K562 (cell line): ENCODE measurements at regions not wholly inside any gene's neighbourhood (a gene's known extent, or its start where the extent isn't known, plus 50 kb on each side); places are given as distances from the start of the nearest gene placed in this dataset.

Experiments
- ATAC-seq: fragments of 200-7000 bp; cut with Tn5 transposase; 3 replicates; pipeline ENCODE4 v1.9.1; 2020; ENCODE audit warnings: moderate library complexity
- BruUV-seq: library from RNA; stranded (reverse); fragments of 400-500 nt; replicated peaks from 2 replicates; lab custom pipeline; 2021; lab: Mats Ljungman, UMichigan
- CTCF ChIA-PET: fragments of 300-600 bp; formaldehyde crosslinking; extraction: SDS; loops from one replicate; lab custom pipeline; 2021; ENCODE audit warnings: low intra/inter-chr PET ratio; lab: Yijun Ruan, JAX
- POLR2A ChIA-PET: fragments of 300-600, 350-650 bp; sonication (Branson Sonifier 250); formaldehyde crosslinking; extraction: SDS; loops from one replicate; lab custom pipeline; 2021; ENCODE audit warnings: antibody characterized with exemption, inconsistent platforms; lab: Yijun Ruan, JAX
- DNase-seq, 4 experiments: peaks; one replicate each; pipeline versions ENCODE4 v3.0.0 to v3.0.0-alpha.2; 2011 to 2018; ENCODE audit warnings: low spot score in 3 of 4, mixed read lengths in 3 of 4; ENCODE audit errors: extremely low read depth in 1 of 4
- FAIRE-seq: peaks from 2 replicates; lab custom pipeline; 2011; peaks lifted over from hg19 to GRCh38; lab: Jason Lieb, UNC
- H2AFZ ChIP-seq: 2 replicates; pipeline ENCODE4 v1.6.0; 2011; ENCODE audit warnings: low read depth, low read length, control low read depth, inconsistent platforms
- H3K27ac ChIP-seq: fragments of 200-600 bp; 3 replicates; pipeline ENCODE4 v1.8.0; 2011; ENCODE audit warnings: low read depth, mild to moderate bottlenecking, control low read depth, inconsistent platforms, low read length, moderate library complexity, mixed read lengths; ENCODE audit errors: extremely low read depth
- H3K27me3 ChIP-seq, 2 experiments: fragments of 300-600 bp in 1 of 2; 2 replicates in 1 of 2; 3 replicates in 1 of 2; pipeline versions ENCODE4 v1.6.0 to v1.8.0; 2011; ENCODE audit warnings: inconsistent platforms in 2 of 2, low read length in 2 of 2, mild to moderate bottlenecking in 1 of 2, mixed read lengths in 1 of 2, moderate library complexity in 1 of 2; ENCODE audit not compliant: control insufficient read depth in 2 of 2, insufficient read depth in 2 of 2
- H3K36me3 ChIP-seq: fragments of 300-600 bp; 3 replicates; pipeline ENCODE4 v1.8.0; 2011; ENCODE audit warnings: mild to moderate bottlenecking, low read length, inconsistent platforms; ENCODE audit not compliant: control insufficient read depth, insufficient read depth
- H3K4me1 ChIP-seq, 2 experiments: fragments of 200-600 bp in 1 of 2; replicated peaks in 1 of 2; 2 replicates in 1 of 2; 3 replicates in 1 of 2; pipeline versions ENCODE4 v1.5.1 to v1.8.0; 2011; ENCODE audit warnings: inconsistent platforms in 2 of 2, low read length in 2 of 2, mild to moderate bottlenecking in 1 of 2, mixed read lengths in 1 of 2, moderate library complexity in 1 of 2; ENCODE audit not compliant: control insufficient read depth in 2 of 2, insufficient read depth in 2 of 2
- H3K4me2 ChIP-seq: 2 replicates; pipeline ENCODE4 v1.6.1; 2011; ENCODE audit warnings: low read length, control low read depth, inconsistent platforms, mixed read lengths; ENCODE audit not compliant: insufficient read depth
- H3K4me3 ChIP-seq: fragments of 200-600 bp; sonication (generic), shearing (Covaris generic); 2 replicates; pipeline ENCODE4 v1.5.1; 2016; ENCODE audit warnings: control low read depth, inconsistent platforms
- H3K79me2 ChIP-seq: fragments of 200-600 bp; 3 replicates; pipeline ENCODE4 v1.8.0; 2011; ENCODE audit warnings: low read length, inconsistent platforms; ENCODE audit not compliant: control insufficient read depth, insufficient read depth
- H3K9ac ChIP-seq, 2 experiments: 2 replicates each; pipeline versions ENCODE4 v1.6.0 to v1.6.1; 2011; ENCODE audit warnings: low read depth in 2 of 2, low read length in 2 of 2, control low read depth in 1 of 2, inconsistent platforms in 1 of 2, mild to moderate bottlenecking in 1 of 2, mixed read lengths in 1 of 2; ENCODE audit not compliant: insufficient read depth in 1 of 2
- H3K9me1 ChIP-seq: one replicate; pipeline ENCODE4 v1.6.0; 2011; ENCODE audit warnings: inconsistent platforms, mild to moderate bottlenecking, low read length, moderate library complexity; ENCODE audit not compliant: control insufficient read depth, insufficient read depth
- H3K9me3 ChIP-seq: replicated peaks from 2 replicates; pipeline ENCODE4 v1.5.1; 2011; ENCODE audit warnings: low read depth, low read length, inconsistent platforms; ENCODE audit not compliant: control insufficient read depth, insufficient read depth
- H4K20me1 ChIP-seq: replicated peaks from 2 replicates; pipeline ENCODE4 v1.6.1; 2011; ENCODE audit warnings: low read length, inconsistent platforms, mixed read lengths; ENCODE audit not compliant: control insufficient read depth, insufficient read depth
- POLR2B ChIP-seq: fragments of 450-650 bp; IDR thresholded peaks from 2 replicates; pipeline ENCODE4 v1.6.1; 2018; ENCODE audit warnings: low read depth; ENCODE audit not compliant: partially characterized antibody
- U2AF1 ChIP-seq: fragments of 200-400 bp; formaldehyde crosslinking; optimal IDR thresholded peaks from 2 replicates; pipeline ENCODE3; 2017; ENCODE audit warnings: mild to moderate bottlenecking, low read depth, low read length, moderate library complexity
- WGBS: fragments of 100-300 bp; shearing (Covaris generic); methylation state at CpG from one replicate; pipeline ENCODE4 v1.1.6; 2016; ENCODE audit warnings: low coverage, mixed read lengths; ENCODE audit not compliant: insufficient coverage; ENCODE audit errors: missing lambda C conversion rate; 5-methylcytosine and 5-hydroxymethylcytosine counted together
- in situ Hi-C: fragments of 300-500 bp; cut with MboI; formaldehyde crosslinking; loops from 4 replicates; pipeline ENCODE4 v1.15.0; 2018; ENCODE audit warnings: inconsistent platforms, mixed read lengths
- intact Hi-C: fragments of 100-400 bp; cut with micrococcal nuclease; formaldehyde crosslinking; loops from 2 replicates; pipeline ENCODE4 v1.14.2; 2022
- TF ChIP-seq, protein P1 (sequence below), 2 experiments: IDR thresholded peaks; 2 replicates each; pipeline ENCODE4 v1.6.1; 2012; ENCODE audit warnings: improper control_type of control experiment in 2 of 2, low read depth in 2 of 2, low read length in 2 of 2, borderline replicate concordance in 1 of 2

GRCh38 chr7:22921386-22922086 lies 92.4 kb downstream of the HYCC1 start:
- ATAC-seq (no peak), FAIRE-seq (no peak), DNase-seq (no peak)
- Histone ChIP-seq H3K9me3 (no peaks in the 10 kb centered on the region), H3K4me1 (no peaks in the 10 kb centered on the region), H3K4me3 (no peak overlapping the region), H3K36me3 (no peaks in the 10 kb centered on the region), H4K20me1 (no peaks in the 10 kb centered on the region), H3K27ac (no peak overlapping the region), H3K79me2 (no peaks in the 10 kb centered on the region), H3K4me2 (no peak overlapping the region), H3K27me3 (no peaks in the 10 kb centered on the region), H2AFZ (no peak overlapping the region), H3K9me1 (no peaks in the 10 kb centered on the region), H3K9ac (no peak overlapping the region)
- ChIA-PET CTCF (no interaction called here), POLR2A (interaction anchor here (0.6 kb wide), 1 partner anchor 830 kb away, joined by 3 read pairs; no protein-coding TSS in a partner anchor)
- in situ Hi-C loops (no loop called here), intact Hi-C loops (no loop called here)
- no TSS peak for BruUV-seq
- WGBS = 20% methylated on average over 1 of the region's 1 CpG
- TF ChIP-seq, protein P1, sequence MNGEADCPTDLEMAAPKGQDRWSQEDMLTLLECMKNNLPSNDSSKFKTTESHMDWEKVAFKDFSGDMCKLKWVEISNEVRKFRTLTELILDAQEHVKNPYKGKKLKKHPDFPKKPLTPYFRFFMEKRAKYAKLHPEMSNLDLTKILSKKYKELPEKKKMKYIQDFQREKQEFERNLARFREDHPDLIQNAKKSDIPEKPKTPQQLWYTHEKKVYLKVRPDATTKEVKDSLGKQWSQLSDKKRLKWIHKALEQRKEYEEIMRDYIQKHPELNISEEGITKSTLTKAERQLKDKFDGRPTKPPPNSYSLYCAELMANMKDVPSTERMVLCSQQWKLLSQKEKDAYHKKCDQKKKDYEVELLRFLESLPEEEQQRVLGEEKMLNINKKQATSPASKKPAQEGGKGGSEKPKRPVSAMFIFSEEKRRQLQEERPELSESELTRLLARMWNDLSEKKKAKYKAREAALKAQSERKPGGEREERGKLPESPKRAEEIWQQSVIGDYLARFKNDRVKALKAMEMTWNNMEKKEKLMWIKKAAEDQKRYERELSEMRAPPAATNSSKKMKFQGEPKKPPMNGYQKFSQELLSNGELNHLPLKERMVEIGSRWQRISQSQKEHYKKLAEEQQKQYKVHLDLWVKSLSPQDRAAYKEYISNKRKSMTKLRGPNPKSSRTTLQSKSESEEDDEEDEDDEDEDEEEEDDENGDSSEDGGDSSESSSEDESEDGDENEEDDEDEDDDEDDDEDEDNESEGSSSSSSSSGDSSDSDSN (IDR thresholded peaks at IDR 0.05; ENCODE audit: borderline replicate concordance in 1 of 2, low read depth in 2 of 2, low read length in 2 of 2) = no peak
- TF ChIP-seq POLR2B (no peak), U2AF1 (no peak)
